Breast epithelium (tissue), 3 donors: ENCODE measurements at regions not wholly inside any gene's neighbourhood (a gene's known extent, or its start where the extent isn't known, plus 50 kb on each side); places are given as distances from the start of the nearest gene placed in this dataset.

Experiments
- POLR2A ChIP-seq: fragments of 450-650 bp; IDR thresholded peaks from one replicate; pipeline ENCODE4 v1.6.1; 2016; ENCODE audit warnings: antibody characterized with exemption, mild to moderate bottlenecking, moderate library complexity
- TF ChIP-seq, protein P1 (sequence below), 3 donors: fragments of 450-650 bp; IDR thresholded peaks; one replicate each; pipeline ENCODE4 v1.5.1; 2016 to 2017; ENCODE audit warnings: antibody characterized with exemption in 3 of 3, mild to moderate bottlenecking in 3 of 3, moderate library complexity in 3 of 3

GRCh38 chr2:12651641-12652040 is 65.1 kb upstream of the TRIB2 start:
- TF ChIP-seq, protein P1, sequence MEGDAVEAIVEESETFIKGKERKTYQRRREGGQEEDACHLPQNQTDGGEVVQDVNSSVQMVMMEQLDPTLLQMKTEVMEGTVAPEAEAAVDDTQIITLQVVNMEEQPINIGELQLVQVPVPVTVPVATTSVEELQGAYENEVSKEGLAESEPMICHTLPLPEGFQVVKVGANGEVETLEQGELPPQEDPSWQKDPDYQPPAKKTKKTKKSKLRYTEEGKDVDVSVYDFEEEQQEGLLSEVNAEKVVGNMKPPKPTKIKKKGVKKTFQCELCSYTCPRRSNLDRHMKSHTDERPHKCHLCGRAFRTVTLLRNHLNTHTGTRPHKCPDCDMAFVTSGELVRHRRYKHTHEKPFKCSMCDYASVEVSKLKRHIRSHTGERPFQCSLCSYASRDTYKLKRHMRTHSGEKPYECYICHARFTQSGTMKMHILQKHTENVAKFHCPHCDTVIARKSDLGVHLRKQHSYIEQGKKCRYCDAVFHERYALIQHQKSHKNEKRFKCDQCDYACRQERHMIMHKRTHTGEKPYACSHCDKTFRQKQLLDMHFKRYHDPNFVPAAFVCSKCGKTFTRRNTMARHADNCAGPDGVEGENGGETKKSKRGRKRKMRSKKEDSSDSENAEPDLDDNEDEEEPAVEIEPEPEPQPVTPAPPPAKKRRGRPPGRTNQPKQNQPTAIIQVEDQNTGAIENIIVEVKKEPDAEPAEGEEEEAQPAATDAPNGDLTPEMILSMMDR (IDR thresholded peaks at IDR 0.05): no peak
- no peak for TF ChIP-seq POLR2A
